Neural cell (in vitro differentiated cells): ENCODE measurements at regions not wholly inside any gene's neighbourhood (a gene's known extent, or its start where the extent isn't known, plus 50 kb on each side); places are given as distances from the start of the nearest gene placed in this dataset.
"Not testable (repeated sequence)": the region's sequence is repeated elsewhere in the genome, so short reads cannot be mapped to it uniquely, and the experiment has no call there.

ENCODE experiments used
- EZH2 ChIP-seq: fragments of 200-600, 300-800 bp; shearing (Covaris generic), sonication (generic); IDR thresholded peaks from 2 replicates; pipeline ENCODE4 v1.6.1; 2014; ENCODE audit warnings: antibody characterized with exemption, low read length, borderline replicate concordance, mild to moderate bottlenecking; ENCODE audit not compliant: insufficient read depth, poor library complexity, severe bottlenecking
- TAF1 ChIP-seq: IDR thresholded peaks from 2 replicates; pipeline ENCODE4 v1.6.1; 2012; ENCODE audit warnings: low read depth

GRCh38 chr2:242018416-242018815 lies 148.9 kb downstream of the RTP5 start:
- not testable (repeated sequence) for TF ChIP-seq EZH2, TAF1
